Suprapubic skin (tissue), 3 donors: ENCODE measurements at regions not wholly inside any gene's neighbourhood (a gene's known extent, or its start where the extent isn't known, plus 50 kb on each side); places are given as distances from the start of the nearest gene placed in this dataset.

Experiments
- POLR2A ChIP-seq, 2 donors: fragments of 450-650 bp; IDR thresholded peaks; one replicate each; pipeline ENCODE4 v1.6.1; 2017; ENCODE audit warnings: antibody characterized with exemption in 2 of 2, mild to moderate bottlenecking in 2 of 2, moderate library complexity in 2 of 2
- TF ChIP-seq, protein P1 (sequence below), 2 donors: fragments of 200-600 bp in 1 of 2; fragments of 450-650 bp in 1 of 2; sonication (generic) in 1 of 2; IDR thresholded peaks; one replicate each; pipeline ENCODE4 v1.5.1; 2016 to 2019; ENCODE audit warnings: antibody characterized with exemption in 2 of 2, mild to moderate bottlenecking in 1 of 2, moderate library complexity in 1 of 2

- no peak for TF ChIP-seq POLR2A (IDR thresholded peaks at IDR 0.05)
- TF ChIP-seq, protein P1, sequence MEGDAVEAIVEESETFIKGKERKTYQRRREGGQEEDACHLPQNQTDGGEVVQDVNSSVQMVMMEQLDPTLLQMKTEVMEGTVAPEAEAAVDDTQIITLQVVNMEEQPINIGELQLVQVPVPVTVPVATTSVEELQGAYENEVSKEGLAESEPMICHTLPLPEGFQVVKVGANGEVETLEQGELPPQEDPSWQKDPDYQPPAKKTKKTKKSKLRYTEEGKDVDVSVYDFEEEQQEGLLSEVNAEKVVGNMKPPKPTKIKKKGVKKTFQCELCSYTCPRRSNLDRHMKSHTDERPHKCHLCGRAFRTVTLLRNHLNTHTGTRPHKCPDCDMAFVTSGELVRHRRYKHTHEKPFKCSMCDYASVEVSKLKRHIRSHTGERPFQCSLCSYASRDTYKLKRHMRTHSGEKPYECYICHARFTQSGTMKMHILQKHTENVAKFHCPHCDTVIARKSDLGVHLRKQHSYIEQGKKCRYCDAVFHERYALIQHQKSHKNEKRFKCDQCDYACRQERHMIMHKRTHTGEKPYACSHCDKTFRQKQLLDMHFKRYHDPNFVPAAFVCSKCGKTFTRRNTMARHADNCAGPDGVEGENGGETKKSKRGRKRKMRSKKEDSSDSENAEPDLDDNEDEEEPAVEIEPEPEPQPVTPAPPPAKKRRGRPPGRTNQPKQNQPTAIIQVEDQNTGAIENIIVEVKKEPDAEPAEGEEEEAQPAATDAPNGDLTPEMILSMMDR (IDR thresholded peaks at IDR 0.05) = no peak
Observed at GRCh38 chr7:53604201-53604600, 568.8 kb downstream of the POM121L12 start.
